ENCODE measurements at regions not wholly inside any gene's neighbourhood (a gene's known extent, or its start where the extent isn't known, plus 50 kb on each side); places are given as distances from the start of the nearest gene placed in this dataset.

DNA sequence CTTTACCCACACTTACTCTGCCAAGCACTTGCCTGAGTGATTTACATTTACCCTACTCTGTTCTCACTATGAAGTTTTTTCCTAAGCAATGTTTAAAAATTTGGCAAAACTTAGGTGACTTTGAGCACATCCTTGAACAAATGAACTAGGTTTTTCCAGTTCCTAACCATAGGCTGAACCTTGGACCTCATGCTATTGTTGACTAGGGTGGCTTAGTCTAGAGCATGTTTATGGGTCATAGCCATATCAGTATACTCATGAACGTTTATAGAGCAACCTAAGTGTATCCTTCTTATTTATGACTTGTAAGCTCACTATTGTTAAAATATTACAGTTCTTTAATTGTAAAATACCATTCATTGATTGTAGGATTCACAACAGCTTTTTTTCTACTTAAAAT lies 85.0 kb upstream of the KRR1 start:
- DNase-seq (ENCODE audit: low spot score), result no peak

DNA sequence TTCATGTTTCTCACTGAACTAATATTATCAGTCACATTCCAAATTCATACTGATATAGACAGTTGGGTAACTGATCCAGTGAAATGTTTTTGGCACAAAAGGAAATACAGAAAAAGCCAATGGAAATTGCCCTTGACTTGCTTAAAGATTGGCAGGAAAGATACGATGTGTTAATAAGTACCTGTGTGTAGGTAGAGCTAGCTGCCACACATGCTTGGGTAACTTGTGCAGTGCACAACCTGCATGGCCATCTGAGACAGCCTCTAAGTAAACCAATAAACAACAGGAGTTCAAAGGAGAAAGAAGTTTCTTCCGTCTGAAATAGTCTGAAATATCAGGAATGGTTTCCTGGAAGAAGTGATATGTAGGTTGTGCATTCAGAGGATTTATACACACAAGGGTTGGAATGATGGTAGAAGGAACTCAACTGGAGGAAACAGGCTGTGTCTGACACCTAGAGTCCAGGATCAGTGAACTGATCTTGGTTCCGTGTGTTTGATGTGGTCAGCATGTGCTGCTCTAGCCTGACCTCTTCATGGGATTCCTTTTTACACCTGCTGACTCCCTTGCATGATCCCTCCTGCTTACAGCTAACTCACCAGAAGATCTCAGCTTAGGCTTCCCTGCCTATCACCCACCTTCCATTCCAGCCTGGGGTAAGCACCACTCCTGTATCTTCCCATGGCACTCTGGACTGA lies 81.4 kb upstream of the KRR1 start:
- no peak for DNase-seq (ENCODE audit: low spot score)

DNA sequence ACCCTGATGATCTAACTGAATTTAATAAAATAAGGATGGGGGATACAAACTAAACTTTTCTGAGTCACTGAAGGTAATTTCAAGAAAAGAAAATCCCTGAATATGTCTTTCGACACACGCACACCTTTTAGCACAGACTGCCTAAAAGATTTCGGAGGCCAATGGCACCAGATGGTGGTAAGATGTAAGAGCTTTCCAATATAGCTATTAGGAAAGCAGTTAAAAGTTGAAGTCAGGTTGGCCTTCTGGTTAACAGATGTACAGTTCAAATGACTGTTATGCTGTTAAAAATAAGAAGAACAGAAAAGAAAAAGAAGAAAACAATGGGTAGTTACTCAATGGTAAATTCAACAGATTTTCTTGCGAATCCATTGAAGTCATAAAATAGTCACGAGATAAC lies 80.7 kb upstream of the KRR1 start:
- DNase-seq (ENCODE audit: low spot score), result no peak

DNA sequence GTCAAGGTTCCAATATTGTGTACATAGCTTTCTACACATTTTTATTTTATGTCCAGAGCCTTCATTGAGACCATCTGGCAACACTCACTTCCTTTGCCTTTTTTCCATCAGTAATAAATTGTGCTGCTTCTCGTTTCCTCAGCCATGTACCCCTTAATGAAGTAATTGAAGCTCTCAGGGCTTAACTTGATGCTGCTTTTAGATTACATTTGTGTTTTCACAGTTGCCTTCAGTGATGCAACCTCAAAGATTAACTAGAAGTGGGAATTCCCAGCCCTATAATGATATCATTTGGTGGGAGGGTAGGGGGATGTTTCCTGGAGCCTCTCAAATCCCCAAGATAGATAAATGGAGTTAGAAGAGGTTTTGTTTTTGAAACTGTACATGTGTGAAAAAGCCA lies 80.2 kb upstream of the KRR1 start:
- no peak for DNase-seq (ENCODE audit: low spot score)

DNA sequence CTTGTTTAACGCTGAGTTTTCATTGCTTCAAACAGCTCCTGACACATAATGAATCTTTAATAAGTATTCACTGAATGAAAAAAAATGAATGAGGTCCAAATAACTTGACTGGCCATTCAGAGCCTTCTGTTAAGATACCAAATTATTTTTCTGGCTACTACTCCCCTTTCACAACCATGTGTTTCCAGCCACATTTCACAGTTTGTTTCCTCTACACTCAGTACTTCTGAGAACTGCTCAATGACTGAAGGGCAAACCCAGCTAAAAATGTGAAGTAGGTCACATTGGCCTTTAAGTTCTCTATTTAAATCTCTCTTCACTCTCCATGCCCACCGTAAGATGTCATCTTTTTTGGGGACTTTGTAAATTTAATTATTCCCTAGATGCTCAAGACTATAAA lies 78.4 kb upstream of the KRR1 start:
- no peak for DNase-seq (ENCODE audit: low spot score)

DNA sequence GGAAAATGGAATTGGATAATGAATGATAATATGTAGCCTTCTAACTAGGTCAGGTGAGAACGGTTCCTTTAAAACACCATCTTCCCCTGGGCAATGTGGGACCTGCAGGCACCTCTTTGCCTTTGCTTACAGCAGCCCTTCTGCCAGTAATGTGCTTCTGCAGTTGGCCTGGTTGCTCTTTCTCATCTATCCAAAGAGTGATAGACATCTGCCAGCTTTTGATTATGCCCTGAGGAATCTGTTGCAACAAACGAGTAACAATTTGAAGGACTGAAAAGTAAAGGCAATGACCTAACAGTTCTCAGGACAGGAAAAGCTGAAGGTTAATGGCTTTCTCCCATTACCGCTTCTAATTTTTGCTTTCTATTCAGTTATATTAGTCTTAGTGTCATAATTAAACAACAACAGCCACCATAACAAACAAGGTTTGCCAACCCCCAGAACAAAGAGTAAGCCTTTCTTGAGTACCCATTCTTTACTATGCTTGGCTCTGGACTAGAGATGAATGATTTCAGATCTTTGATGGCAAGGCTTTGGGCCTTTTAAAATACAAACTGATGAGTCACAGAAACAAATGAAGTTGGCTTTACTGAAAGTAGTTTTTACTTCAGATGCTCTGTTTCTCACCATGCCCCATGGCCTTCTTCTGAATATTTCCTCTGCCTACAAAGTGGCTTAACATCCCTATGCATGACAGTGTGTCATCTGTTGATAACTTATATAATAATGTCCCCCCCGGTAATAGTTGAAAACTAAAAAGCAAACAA lies 76.1 kb upstream of the KRR1 start:
- no peak for DNase-seq (ENCODE audit: low spot score)

DNA sequence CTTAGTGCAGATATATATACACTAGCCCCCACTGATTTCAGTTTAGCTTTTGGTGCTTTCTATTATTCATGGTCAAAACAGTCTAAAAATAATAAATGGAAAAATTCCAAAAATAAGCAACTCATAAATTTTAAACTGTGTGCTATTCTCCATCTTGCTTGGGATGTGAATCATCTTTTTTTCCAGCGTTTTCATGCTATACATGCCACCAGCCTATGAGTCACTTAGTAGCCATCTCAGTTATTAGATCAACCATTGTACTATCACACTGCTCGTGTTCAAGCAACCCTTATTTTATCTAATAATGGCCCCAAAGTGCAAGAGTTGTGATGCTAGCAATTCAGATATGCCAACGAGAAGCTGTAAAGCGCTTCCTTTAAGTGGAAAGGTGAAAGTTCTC lies 73.9 kb upstream of the KRR1 start:
- DNase-seq (ENCODE audit: low spot score), result no peak

DNA sequence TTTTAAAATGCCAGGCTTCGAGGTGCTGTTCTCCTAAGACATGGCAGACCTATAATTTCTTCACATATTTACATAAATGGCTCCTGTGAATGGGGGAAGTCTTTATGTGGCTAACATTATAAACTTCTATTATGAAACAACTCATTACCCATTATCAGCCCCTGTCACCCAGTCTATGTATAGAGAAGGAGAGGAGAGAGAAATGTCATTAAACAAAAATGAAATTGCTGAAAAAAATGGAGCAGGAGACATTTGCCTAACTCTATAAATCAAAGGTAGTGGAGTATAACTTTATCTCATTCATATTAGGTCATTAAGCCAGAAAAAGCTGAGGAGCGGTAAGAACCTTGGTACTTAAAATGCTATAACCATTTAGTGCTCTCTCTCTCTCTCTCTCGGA lies 71.9 kb upstream of the KRR1 start:
- no peak for DNase-seq (ENCODE audit: low spot score)

DNA sequence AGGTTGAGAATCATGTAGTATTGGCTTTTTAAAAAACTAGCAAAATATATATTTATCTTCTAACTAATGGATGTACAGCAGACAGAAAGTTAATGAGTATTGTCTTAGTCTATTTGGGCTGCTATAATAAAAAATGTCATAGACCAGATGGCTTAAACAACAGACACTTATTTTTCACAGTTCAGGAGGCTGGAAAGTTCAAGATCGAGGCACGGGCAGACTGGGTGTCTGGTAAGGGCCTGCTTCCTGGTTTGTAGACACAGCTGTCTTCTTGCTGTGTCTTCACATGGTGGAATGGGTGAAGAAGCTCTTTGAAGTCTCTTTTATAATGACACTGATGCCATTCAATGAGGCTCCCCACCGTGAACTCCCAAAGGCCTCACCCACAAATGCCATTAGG lies 70.1 kb upstream of the KRR1 start:
- no peak for DNase-seq (ENCODE audit: low spot score)

DNA sequence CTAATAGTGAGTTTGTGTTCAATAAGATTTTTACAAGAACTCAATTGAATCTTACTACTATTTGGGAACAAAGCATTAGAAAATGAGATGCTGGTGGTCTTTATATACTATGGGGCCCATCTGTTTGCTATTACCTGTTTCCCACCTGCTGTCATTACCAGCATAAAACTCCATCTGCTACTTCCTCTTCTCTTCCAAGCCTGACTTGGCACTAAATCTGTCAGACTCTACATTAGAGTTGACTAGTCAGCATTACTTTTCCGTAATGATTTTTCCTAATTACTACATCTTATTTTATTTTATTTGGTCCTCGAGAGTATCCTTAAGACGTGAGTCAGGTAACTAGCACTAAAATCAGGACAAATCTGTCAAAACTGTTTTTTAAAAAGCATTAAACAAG lies 68.1 kb upstream of the KRR1 start:
- DNase-seq (ENCODE audit: low spot score), result no peak

DNA sequence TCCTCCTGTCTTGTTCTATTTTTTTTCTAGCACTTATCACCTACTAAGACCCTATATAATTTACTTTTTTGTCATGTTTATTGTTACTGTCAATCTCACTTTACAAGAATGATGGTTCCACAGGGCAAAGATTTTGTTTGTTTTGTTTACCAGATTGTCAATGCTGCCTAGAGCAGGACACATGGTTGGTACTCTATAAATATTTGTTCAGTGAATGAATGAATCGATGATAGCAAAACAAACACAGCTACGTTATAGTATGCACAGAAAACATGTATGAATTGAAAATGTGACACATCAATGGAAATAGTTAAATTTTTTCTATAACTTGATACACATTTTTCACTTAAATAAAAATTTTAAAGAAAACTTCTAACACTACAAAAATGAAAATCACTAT lies 67.1 kb upstream of the KRR1 start:
- no peak for DNase-seq (ENCODE audit: low spot score)

DNA sequence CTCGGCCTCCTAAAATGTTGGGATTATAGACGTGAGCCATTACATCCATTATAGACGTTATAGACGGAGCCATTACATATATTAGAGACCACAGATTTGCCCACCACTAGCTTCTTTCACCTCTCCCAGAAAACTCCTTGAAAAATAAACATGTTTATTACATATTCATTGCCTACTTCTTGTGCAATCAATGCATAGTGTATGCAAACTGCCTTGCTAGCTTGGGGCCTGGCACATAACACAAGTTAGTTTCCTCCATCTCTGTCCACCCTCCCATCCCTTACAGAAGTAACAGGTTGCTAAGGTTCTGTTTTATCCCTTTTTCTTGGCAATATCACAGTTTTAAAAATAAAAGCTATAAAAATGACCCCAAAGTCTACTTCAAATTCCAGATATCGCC lies 66.4 kb upstream of the KRR1 start:
- no peak for DNase-seq (ENCODE audit: low spot score)

DNA sequence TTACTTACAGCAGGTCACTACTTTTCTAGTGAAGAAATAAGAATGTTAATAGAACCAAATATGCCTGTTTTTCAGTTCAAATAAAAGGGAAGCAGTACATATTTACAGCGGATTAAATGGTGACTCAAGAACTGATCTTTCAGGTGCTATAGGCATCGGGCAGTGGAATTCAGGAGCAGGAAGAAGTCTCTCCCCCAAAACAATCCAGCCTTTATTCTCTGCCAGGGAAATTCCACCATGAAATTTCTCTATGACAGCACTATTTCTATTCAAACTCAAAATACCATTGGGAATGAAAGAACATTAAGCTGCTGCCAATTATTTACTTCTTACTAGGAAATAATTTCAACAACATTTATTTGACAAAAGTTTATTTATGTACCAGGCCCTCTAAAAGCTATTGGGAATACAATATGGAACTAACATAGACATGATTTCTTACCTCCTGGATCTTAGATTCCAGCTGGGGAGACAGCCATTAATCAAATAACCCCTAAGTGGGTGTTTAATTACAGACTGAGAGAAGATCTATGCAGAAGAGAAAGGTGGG lies 60.3 kb upstream of the KRR1 start:
- DNase-seq (ENCODE audit: low spot score), result no peak

DNA sequence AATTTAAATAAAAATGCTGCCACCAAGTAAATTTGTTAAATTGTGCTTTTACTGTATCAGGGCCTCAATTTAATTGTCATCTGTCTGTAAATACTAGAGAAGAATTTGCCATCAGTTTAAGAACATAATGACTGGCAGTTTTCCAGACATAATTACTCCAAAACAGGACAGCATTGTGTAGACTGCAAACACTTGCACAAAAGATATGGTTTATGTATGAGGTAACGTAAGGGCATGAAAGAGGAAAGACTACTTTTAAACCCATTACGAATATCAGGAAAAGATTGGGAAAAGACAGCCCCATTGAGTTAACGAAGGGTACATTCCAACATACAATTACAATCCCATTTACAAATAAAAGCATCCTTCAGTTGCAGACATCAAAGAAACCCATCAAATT lies 59.8 kb upstream of the KRR1 start:
- no peak for DNase-seq (ENCODE audit: low spot score)

DNA sequence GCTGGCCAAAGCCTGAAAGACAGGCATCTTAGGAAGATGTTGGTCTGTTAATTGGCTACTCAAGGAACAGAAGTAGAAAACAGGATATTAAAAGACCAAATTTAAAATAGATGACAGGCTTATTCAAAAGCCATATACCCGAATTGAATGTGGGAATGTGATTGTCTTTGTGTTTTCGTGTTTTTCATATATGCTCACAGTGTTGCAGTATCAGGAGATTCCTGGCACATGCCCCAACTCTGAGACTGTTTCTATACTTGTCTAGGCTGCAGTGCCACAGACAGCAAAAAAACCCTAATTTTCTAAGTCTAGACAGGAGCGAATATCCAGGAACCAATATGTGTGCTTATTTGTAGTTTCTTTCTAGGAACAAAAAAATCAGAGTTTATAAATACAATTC lies 57.4 kb upstream of the KRR1 start:
- no peak for DNase-seq (ENCODE audit: low spot score)

DNA sequence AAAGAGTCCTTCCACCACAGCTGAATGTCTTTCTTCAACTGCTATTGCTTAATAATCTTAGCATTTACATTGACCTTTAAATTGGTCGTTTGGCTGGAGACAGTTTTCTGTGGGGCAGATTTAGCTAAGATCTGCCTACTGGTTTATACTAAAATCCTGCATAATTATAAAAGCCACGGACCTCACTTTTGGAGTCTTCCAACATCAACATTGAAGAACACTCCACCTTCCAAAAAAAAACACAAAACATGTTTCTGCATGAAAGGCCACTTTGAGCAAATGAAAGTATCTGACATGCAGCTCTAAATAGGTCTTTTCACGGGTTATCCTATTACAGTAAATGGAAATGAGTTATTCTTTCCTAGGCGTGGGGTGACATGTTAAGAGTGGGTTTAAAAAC lies 57.0 kb upstream of the KRR1 start:
- no peak for DNase-seq (ENCODE audit: low spot score)

DNA sequence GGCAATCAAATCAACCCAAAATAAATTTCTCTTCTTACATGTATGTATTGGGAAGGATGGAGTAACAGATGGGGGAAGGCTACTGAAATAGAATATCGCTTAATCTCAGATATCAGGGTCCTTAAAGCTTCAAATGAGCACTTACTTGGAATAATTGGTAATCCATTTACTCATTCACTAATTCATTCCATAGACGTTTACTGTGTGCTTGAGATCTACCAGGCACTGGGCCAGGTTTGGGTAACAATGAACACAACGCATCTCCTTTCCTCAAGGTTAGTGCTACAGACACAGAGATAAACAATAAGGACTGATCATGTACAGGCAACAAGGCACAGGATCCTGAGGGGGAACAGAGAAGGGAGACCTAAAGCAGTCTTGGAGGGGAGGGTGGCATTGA lies 54.4 kb upstream of the KRR1 start:
- no peak for DNase-seq (ENCODE audit: low spot score)

DNA sequence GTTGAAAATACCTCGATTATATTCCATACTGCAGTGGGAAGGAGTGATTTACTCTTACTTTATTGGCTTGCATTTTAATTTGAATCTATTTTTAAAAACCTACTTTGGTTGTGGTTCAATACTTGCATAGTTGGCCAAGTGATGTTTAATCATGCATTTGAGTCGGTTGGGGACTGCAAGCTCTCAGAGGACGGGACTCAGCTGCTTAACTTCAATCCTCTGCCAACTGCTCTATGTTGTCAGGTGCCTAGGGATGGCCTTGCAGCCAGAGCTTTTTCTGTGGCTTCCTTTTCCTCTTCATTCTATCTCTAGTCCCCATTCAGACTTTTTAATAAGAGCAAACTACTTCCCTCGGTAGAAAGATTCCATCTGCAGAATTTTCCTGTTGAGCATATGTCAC lies 53.4 kb upstream of the KRR1 start:
- DNase-seq (ENCODE audit: low spot score), result no peak

DNA sequence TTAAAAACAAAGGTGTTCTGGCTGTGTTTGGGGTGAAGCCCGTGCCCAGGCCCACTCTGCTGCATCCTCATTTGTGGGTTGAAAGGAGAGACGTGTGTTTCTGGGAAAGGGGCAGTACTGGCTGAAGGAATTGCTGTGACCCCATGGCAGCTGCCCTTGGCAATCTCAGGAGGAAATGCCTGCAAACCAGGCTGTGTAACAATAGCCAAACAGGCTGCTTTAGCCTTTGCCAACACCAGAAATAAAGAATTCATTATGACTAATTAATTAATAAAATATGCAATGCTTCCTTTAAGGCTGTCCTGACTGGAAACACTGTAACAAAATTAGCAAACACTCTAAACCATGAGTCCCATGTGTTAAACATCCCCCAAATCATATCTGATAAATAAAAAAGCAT lies 53.0 kb upstream of the KRR1 start:
- DNase-seq (ENCODE audit: low spot score), result no peak

DNA sequence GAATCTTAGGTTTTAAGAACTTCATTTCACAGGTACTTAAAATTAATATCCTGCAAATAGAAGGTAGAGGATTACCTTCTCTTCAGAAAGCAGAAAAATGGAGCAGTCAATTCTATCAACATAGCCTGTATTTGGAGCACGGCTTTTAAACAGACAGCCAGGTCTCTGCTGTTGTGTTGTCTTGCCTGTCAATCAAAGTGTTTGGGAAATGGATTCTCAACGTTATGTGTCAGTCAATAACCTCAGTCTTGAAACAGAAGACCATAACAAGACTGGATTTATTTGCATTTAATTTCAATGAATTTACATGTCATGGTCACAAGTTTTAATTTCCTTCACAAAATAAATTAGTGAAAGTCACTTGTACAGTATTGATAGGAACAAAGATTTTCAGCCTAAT lies 51.9 kb upstream of the KRR1 start:
- no peak for DNase-seq (ENCODE audit: low spot score)

DNA sequence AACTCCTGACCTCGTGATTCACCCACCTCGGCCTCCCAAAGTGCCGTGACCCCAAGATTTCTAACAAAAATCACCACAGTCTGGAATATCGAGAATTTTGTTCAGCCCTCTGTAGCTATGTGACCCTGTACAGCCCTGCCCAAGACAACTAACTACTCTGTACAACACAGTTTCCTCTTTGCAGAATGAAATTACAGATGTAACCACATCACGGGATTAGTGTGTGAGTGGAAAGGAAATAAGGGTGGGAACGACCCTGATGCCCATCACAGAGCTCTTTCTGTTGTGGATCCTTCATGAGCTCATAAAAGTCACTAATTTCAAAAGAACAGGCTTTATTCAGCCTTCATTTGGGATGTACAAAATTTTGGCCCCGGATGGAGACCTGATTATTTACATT lies 50.5 kb upstream of the KRR1 start:
- DNase-seq (ENCODE audit: low spot score), result no peak
